ENCODE measurements at regions not wholly inside any gene's neighbourhood (a gene's known extent, or its start where the extent isn't known, plus 50 kb on each side); places are given as distances from the start of the nearest gene placed in this dataset.

- TF ChIP-seq REST (IDR thresholded peaks at IDR 0.05; ENCODE audit: low read depth): no peak
- TF ChIP-seq YY1 (IDR thresholded peaks at IDR 0.05; ENCODE audit: low read depth): no peak
- TF ChIP-seq RAD21 (IDR thresholded peaks at IDR 0.05; ENCODE audit: low read depth): no peak
- no peak for TF ChIP-seq EP300 (IDR thresholded peaks at IDR 0.05; ENCODE audit: borderline replicate concordance)
Measured at GRCh38 chrX:39283239-39283638, 482.0 kb downstream of the MID1IP1 start.

All from Ishikawa (cell line).